HG03575 (cell line): ENCODE measurements at regions not wholly inside any gene's neighbourhood (a gene's known extent, or its start where the extent isn't known, plus 50 kb on each side); places are given as distances from the start of the nearest gene placed in this dataset.
"Not testable (repeated sequence)": the region's sequence is repeated elsewhere in the genome, so short reads cannot be mapped to it uniquely, and the experiment has no call there.

Experiments
- ATAC-seq: cut with Tn5 transposase; IDR thresholded peaks from one replicate; pipeline ENCODE4 v1.9.1; 2021; ENCODE audit not compliant: unreplicated experiment, insufficient number of reproducible peaks, low FRiP score; ENCODE audit errors: extremely low read depth

DNA sequence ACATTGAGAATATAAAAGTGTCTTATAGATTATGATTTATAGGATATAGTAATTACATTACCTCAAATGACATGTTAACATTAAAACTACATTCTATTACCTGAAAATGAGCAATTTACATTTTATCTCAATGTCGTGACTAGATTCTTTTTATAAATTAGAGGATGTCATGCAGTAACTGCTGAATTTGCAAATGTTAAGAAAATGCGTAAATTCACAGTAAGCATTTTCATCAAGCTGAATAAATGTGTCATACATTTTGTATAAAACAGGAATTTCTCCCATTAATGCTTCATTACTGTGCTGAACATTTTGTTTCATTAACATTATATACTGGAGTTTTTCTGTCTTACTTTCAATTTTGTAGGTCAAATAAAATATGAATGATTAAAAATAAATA is 1460.7 kb upstream of the B3GALT2 start:
- ATAC-seq, result no peak

DNA sequence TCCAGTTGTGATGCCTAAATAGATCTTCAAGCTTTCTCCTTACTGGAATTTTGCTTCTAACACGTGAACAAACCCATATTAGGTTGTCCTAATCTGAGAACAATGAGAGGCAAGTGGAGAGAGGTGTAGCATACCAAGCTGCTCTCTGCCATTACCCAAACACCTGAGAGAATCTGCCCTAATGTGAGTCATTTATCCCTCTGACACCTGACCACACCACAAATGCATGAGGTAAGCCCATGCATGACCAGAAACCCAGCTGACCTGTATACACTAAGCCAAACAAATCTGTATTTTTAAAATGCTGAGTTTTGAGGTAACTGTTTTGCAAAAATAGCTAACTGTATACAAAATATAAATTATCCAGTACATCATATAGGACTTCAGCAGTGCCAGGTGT is 1458.1 kb upstream of the B3GALT2 start:
- ATAC-seq, result no peak

DNA sequence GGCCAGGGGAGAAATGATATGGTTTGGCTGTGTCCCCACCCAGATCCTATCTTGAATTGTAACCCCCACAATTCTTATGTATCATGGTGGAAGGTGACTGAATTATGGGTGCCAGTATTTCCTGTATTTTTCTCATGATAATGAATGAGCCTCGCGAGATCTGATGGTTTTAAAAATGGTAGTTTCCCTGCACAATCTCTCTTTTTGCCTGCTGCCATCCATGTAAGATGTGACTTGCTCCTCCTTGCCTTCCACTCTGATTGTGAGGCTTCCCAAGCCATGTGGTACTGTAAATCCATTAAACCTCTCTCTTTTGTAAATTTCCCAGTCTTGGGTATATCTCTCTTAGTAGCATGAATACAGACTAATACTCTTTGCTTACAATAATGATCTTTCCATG is 1453.9 kb upstream of the B3GALT2 start:
- no peak for ATAC-seq

DNA sequence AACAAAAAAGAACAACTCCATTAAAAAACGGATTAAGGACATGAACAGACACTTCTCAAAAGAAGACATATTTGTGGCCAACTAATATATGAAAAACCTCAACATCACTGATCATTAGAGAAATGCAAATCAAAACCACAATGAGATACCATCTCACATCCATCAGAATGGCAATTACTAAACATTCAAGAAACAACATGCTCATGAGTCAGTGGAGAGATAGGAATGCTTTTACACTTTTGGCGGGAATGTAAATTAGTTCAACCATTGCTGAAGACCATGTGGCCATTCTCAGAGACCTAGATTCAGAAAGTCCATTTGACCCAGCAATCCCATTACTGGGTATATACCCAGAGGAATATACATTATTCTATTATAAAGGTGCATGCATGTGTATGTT is 1442.6 kb upstream of the B3GALT2 start:
- no peak for ATAC-seq

DNA sequence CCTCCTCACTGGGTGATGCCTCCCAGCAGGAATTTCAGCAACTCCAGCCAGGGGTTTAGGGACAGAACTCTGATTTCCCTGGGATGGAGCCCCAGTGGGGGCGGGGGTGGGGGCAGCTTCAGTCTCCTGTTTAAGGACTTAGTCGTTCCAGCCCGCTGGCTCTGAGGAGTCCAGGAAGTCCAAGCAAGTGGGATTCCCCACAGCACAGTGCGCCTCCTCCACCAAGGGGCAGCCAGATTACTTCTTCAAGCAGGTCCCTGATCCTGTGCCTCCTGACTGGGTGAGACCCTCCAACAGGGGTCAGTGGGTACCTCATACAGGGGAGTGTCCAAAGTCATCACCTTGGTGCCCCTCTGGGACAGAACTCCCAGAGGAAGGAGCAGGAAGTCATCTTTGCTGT is 1438.4 kb upstream of the B3GALT2 start:
- ATAC-seq, result no peak

DNA sequence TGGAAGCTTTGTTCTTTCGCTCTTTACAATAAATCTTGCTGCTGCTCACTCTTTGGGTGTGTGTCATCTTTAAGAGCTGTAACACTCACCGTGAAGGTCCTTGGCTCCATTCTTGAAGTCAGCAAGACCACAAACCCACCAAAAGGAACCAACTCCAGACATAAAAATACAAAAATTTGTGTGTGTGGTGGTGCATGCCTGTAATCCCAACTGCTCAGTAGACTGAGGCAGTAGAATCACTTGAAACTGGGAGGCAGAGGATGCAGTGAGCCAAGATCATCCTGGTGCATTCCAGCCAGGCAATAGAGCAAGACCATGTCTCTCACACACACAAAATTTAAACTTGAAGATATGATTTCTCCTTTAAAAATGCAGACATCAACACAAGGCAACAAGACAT is 1431.7 kb upstream of the B3GALT2 start:
- no peak for ATAC-seq

DNA sequence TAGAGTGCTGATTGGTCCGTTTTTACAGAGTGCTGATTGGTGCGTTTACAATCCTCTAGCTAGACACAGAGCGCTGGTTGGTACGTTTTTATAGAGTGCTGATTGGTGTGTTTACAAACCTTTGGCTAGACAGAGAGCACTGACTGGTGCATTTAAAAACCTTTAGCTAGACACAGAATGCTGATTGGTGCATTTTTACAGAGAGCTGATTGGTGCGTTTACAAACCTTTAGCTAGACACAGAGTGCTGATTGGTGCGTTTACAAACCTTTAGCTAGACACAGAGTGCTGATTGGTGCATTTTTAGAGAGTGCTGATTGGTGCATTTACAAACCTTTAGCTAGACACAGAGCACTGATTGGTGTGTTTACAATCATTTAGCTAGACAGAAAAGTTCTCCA is 1430.9 kb upstream of the B3GALT2 start:
- not testable (repeated sequence) for ATAC-seq

DNA sequence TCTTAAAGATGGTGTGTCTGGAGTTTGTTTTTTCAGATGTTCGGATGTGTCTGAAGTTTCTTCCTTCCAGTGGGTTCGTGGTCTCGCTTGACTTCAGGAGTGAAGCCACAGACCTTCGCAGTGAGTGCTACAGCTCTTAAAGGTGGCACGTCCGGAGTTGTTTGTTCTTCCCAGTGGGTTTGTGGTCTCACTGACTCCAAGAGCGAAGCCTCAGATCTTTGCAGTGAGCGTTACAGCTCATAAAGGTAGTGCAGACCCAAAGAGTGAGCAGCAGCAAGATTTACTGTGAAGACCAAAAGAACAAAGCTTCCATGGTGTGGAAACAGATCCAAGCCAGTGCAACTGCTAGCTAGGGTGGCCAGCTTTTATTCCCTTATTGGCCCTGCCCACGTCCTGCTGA is 1430.4 kb upstream of the B3GALT2 start:
- ATAC-seq, result no peak

DNA sequence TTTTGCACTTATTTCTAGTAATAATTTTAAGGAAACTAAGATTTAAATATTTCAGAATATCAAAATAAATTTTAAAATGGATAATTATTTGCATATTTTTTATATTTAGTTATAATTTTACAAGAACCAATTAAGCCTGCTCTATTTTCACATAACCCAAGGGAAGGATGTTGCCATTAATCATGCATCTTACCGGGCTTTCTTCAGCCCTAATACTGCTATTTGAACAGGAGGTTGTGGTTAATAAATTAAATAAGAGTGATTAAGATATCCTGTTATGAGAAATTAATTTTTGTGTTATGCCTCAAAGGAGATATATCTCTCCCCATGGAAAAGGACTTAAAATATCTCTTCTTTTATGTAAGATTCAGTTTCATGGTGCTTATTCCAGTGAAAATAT is 1415.8 kb upstream of the B3GALT2 start:
- no peak for ATAC-seq

DNA sequence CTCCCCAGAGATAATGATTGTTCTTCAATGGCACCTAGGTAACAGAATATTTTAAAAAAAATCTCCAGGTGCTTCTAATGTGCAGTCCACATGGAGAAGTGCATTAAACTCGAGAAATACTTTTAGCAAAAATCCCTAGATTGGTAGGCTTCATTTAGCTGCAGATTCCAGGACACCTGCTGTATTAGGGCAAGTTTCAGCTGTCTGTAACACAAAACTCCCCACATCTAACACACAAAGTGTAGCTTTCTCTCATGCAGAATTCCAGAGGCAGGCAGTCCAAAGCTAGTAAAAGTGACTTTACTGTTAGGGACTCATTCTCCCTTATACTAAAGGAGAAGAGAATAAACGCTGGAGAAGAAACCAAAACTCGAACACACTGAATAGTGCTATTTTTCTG is 1414.3 kb upstream of the B3GALT2 start:
- no peak for ATAC-seq

DNA sequence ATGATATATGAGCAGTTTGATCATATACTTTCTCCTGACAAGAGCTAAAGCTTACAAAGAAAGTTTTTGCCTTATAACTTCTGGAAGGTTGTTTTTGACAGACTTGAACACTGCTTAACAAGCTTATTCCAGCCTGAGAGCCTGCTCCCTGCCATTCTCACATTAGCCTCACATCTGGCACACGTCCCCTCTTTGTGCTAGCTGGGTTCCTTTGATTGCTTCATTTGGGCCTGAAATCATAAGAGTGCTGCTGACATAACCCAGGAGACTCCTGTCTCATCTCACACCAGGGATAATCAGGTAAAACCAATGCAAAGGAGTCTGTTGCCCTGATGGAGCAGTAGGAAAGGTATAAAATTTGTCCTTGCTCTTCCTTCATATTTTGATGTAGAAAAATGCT is 1411.7 kb upstream of the B3GALT2 start:
- no peak for ATAC-seq

DNA sequence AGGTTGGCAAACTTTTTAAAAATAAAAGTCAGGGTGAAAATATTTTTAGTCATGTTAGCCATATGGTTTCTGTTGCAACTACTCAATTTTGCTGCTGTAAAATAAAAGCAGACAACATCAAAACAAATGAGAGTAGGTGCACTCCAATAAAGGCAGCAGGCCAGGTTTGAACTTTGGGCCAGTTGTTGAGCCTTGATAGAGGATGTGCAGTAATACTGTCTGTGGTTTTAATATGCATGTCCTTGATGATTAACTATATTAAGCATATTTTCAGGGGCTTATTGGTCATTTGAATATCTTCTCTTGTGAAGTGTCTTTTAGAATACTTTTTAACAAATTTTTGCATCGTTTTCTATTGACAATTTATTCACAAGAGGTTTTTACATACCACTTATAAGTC is 1399.9 kb upstream of the B3GALT2 start:
- ATAC-seq, result no peak

DNA sequence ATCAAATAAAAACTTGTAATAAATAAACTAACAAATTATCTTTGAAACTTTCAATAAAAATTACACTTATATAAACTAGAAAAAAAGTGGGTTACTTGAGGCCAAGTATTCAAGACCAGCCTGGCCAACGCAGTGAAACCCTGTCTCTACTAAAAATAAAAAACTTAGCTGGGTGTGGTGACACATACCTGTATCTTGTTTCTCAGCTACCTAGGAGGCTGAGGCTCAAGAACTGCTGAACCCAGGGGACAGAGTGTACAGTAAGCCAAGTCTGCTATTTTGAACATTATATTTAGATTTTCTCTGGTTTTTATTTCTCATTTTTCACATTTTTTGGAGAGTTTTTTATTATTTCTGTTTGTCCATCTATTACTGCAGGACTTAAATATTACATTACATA is 1397.6 kb upstream of the B3GALT2 start:
- ATAC-seq, result no peak

DNA sequence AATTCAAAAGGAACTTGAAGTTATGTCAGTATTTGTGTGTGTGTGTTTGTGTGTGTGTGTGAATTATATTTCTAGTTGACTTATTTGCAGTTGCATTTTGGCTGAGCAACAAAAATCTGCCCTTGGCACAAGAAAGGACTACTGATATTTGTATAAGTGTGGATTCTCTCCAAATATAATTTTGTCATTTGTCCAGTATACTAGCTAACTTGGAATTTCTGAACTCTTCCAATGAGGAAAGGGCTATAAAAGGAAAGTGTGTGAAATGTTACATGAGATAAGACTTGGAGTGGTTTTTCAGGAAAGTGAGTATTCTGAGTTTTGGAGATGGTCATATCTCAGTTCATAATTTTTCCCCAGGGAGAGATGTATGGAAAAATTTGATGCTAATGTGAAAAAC is 1384.1 kb upstream of the B3GALT2 start:
- no peak for ATAC-seq

DNA sequence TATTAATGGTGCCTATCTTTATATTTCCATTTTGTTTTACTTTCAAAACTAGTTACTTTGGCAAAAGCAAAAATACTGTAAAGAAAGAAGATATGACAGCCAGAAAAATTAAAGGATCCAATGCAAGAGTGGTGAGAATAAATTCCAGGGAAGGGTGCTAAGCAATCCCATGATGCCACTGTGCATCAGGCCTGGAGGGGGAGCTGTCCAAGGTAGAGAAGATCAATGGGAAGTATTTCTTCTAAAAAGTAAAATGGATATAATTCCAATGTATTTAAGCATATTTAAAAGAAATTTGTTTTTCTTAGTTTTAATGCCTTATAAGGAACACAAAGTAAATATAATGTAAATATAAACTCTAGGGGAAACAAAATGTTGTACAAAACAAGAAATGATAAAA is 1382.2 kb upstream of the B3GALT2 start:
- ATAC-seq, result no peak

DNA sequence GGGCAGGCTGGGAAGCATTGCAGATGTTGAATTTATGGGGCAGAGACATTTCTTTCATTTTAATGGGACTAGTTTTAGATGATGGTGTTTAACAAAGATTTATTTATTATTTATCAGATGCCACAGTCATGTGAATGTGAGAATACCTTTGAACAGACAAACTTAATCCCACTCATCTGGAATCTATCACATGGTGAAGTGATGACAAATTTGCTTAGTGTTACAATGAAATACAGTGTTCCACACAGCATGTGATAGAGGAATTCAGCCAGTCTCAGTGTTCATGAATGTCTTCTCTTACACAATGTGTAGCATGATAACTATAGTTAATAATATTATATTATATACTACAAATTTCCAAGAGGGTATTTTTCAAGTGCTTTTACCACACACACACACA is 1361.7 kb upstream of the B3GALT2 start:
- no peak for ATAC-seq

DNA sequence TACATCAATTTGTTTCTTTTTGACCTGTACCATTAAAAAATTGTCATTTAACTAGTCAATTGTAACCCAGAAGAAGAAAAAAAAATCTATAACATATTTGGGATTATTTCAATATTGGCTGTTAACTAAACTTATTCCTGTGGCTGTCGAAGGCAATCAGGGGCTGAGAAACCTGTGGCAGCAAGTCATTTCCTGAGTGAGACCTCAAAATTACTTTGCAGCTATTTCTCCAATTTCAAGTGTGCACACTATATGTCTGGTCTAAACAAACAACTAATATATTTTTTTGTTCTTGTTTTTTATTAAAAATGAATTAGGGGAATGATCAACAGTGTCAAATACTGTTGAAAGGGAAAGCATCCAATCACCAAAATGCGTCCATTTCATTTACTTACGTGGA is 1357.6 kb upstream of the B3GALT2 start:
- no peak for ATAC-seq

DNA sequence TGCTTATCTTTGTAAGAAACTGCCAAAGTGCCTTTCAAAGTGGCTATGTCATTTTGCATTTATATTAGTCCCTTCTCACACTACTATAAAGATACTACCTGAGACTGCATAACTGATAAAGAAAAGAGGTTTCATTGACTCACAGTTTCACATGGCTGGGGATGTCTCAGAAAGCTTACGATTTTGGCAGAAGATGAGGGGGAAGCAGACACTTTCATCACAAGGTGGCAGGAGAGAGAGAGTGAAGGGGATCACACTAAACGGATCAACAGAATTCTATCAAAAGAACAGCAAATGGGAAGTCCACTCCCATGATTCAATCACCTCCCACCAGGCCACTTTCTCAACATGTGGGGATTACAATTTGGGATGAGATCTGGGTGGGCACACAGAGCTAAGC is 1352.0 kb upstream of the B3GALT2 start:
- no peak for ATAC-seq

DNA sequence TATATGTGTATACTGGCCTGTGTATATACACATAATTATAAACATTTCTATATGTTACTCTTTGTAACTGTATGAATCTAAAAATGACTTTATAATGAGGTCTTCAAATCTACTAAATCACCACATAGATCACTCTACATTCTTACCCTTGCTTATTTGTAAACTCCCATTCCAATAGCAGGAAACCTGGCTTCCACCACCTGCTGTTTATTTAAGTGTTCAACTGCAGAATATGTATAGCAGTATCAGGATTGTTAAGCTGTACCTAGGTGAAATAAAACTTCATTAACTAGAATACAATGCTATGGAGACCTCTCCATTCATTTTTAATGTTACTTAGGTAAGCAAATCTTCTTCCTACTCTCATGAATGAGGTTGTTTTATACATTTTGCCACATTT is 1351.1 kb upstream of the B3GALT2 start:
- no peak for ATAC-seq

DNA sequence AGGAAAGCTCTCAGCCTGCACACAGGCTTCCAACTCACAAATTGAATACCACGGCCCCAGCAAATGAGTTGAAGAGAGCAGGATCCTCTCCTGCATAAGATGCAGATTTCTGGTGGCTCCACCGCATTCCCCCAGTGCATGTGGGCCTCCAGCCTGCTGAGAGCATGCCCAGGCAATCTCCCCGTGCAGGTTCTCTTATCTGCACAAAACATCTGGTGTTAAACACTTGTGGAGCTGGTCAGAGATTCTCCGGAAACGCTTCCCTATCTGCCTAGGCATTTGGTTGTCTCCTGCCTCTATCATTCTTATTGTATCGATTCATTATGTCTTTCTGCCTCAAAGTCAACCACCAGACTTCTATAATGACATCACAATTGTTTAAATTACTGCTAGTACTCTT is 1349.0 kb upstream of the B3GALT2 start:
- no peak for ATAC-seq

DNA sequence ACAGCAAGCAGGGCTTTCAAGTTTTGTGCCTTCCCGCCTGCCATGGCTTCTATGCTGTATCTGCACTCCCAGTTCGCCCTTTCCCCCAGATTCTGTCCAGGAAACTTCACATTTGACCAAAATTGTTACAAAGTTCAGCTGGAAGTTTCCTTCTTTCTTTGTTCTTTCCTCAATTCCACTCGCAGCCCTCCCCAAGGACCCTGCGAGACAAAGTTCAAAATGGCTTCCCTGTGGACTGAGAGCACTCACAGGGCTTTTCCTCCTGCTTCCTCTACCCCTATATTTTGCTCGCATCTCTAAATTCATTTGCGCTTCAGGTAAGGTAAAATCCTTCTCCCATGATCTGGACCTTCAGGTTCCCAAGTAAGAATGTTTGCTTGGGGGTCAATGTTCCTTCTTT is 1348.4 kb upstream of the B3GALT2 start:
- no peak for ATAC-seq

DNA sequence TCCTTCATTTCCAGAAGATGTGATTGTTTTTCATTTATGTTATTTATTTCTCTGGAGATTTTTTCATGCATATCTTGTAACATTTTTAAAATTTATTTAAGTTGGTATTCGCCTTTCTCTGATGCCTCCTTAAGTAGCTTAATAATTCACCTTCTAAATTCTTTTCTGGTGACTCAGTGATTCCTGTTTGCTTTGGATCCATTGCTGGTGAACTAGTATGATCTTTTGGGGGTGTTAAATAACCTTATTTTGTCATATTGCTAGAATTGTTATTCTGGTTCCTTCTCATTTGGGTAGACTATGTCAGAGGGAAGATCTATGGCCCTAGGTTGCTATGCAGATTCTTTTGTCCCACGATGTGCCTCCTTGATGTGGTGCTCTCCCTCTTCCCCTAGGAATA is 1347.2 kb upstream of the B3GALT2 start:
- no peak for ATAC-seq
